ENCODE measurements at regions not wholly inside any gene's neighbourhood (a gene's known extent, or its start where the extent isn't known, plus 50 kb on each side); places are given as distances from the start of the nearest gene placed in this dataset.
A peak's percentile ranks its signal among the peaks of the same experiment; 100 is the strongest.

- peak; percentile 22 for DNase-seq (ENCODE audit: low read depth)
- TF ChIP-seq CTCF (IDR thresholded peaks at IDR 0.05; ENCODE audit: insufficient read depth, low read depth, low read length) = no peak
- H3K4me3 ChIP-seq (ENCODE audit: low read depth, low read length) = no peak overlapping the region
These were observed 885.0 kb upstream of the MDGA2 start for GRCh38 chr14:48560421-48560820.

GRCh38 chr14:48553443-48553842 lies 878.0 kb upstream of the MDGA2 start:
- DNase-seq (ENCODE audit: low read depth) = no peak
- no peak for TF ChIP-seq CTCF (IDR thresholded peaks at IDR 0.05; ENCODE audit: insufficient read depth, low read depth, low read length)

GRCh38 chr14:48546996-48547395 lies 871.6 kb upstream of the MDGA2 start:
- no peak for DNase-seq (ENCODE audit: low read depth)
- TF ChIP-seq CTCF (IDR thresholded peaks at IDR 0.05; ENCODE audit: insufficient read depth, low read depth, low read length) = no peak
- no peak overlapping the region for H3K4me3 ChIP-seq (ENCODE audit: low read depth, low read length)

More at GRCh38 chr14:48553443-48553842, 878.0 kb upstream of the MDGA2 start:
- no peak overlapping the region for H3K4me3 ChIP-seq (ENCODE audit: low read depth, low read length)

- no peak for TF ChIP-seq CTCF (IDR thresholded peaks at IDR 0.05; ENCODE audit: insufficient read depth, low read depth, low read length)
- no peak overlapping the region for H3K4me3 ChIP-seq (ENCODE audit: low read depth, low read length)
- DNase-seq (ENCODE audit: low read depth) = no peak
These were observed 862.2 kb upstream of the MDGA2 start for GRCh38 chr14:48537600-48537999.

GRCh38 chr14:48536318-48536717 lies 860.9 kb upstream of the MDGA2 start:
- DNase-seq (ENCODE audit: low read depth) = peak; percentile 1
- no peak for TF ChIP-seq CTCF (IDR thresholded peaks at IDR 0.05; ENCODE audit: insufficient read depth, low read depth, low read length)
- no peak overlapping the region for H3K4me3 ChIP-seq (ENCODE audit: low read depth, low read length)

GRCh38 chr14:48527832-48528231 lies 852.4 kb upstream of the MDGA2 start:
- no peak for DNase-seq (ENCODE audit: low read depth)
- H3K4me3 ChIP-seq (ENCODE audit: low read depth, low read length) = no peak overlapping the region
- TF ChIP-seq CTCF (IDR thresholded peaks at IDR 0.05; ENCODE audit: insufficient read depth, low read depth, low read length) = no peak

GRCh38 chr14:48526307-48526706 lies 850.9 kb upstream of the MDGA2 start:
- no peak overlapping the region for H3K4me3 ChIP-seq (ENCODE audit: low read depth, low read length)
- DNase-seq (ENCODE audit: low read depth) = no peak
- no peak for TF ChIP-seq CTCF (IDR thresholded peaks at IDR 0.05; ENCODE audit: insufficient read depth, low read depth, low read length)

Measured in fibroblast of villous mesenchyme (primary cell).